K562 (cell line): ENCODE measurements at regions not wholly inside any gene's neighbourhood (a gene's known extent, or its start where the extent isn't known, plus 50 kb on each side); places are given as distances from the start of the nearest gene placed in this dataset.

Experiments
- ATAC-seq: fragments of 200-7000 bp; cut with Tn5 transposase; 3 replicates; pipeline ENCODE4 v1.9.1; 2020; ENCODE audit warnings: moderate library complexity
- BruUV-seq: library from RNA; stranded (reverse); fragments of 400-500 nt; replicated peaks from 2 replicates; lab custom pipeline; 2021; lab: Mats Ljungman, UMichigan
- CTCF ChIA-PET: fragments of 300-600 bp; formaldehyde crosslinking; extraction: SDS; loops from one replicate; lab custom pipeline; 2021; ENCODE audit warnings: low intra/inter-chr PET ratio; lab: Yijun Ruan, JAX
- POLR2A ChIA-PET: fragments of 300-600, 350-650 bp; sonication (Branson Sonifier 250); formaldehyde crosslinking; extraction: SDS; loops from one replicate; lab custom pipeline; 2021; ENCODE audit warnings: antibody characterized with exemption, inconsistent platforms; lab: Yijun Ruan, JAX
- DNase-seq, 4 experiments: peaks; one replicate each; pipeline versions ENCODE4 v3.0.0 to v3.0.0-alpha.2; 2011 to 2018; ENCODE audit warnings: low spot score in 3 of 4, mixed read lengths in 3 of 4; ENCODE audit errors: extremely low read depth in 1 of 4
- FAIRE-seq: peaks from 2 replicates; lab custom pipeline; 2011; peaks lifted over from hg19 to GRCh38; lab: Jason Lieb, UNC
- H2AFZ ChIP-seq: 2 replicates; pipeline ENCODE4 v1.6.0; 2011; ENCODE audit warnings: low read depth, low read length, control low read depth, inconsistent platforms
- H3K27ac ChIP-seq: fragments of 200-600 bp; 3 replicates; pipeline ENCODE4 v1.8.0; 2011; ENCODE audit warnings: low read depth, mild to moderate bottlenecking, control low read depth, inconsistent platforms, low read length, moderate library complexity, mixed read lengths; ENCODE audit errors: extremely low read depth
- H3K27me3 ChIP-seq, 2 experiments: fragments of 300-600 bp in 1 of 2; 2 replicates in 1 of 2; 3 replicates in 1 of 2; pipeline versions ENCODE4 v1.6.0 to v1.8.0; 2011; ENCODE audit warnings: inconsistent platforms in 2 of 2, low read length in 2 of 2, mild to moderate bottlenecking in 1 of 2, mixed read lengths in 1 of 2, moderate library complexity in 1 of 2; ENCODE audit not compliant: control insufficient read depth in 2 of 2, insufficient read depth in 2 of 2
- H3K36me3 ChIP-seq: fragments of 300-600 bp; 3 replicates; pipeline ENCODE4 v1.8.0; 2011; ENCODE audit warnings: mild to moderate bottlenecking, low read length, inconsistent platforms; ENCODE audit not compliant: control insufficient read depth, insufficient read depth
- H3K4me1 ChIP-seq, 2 experiments: fragments of 200-600 bp in 1 of 2; replicated peaks in 1 of 2; 2 replicates in 1 of 2; 3 replicates in 1 of 2; pipeline versions ENCODE4 v1.5.1 to v1.8.0; 2011; ENCODE audit warnings: inconsistent platforms in 2 of 2, low read length in 2 of 2, mild to moderate bottlenecking in 1 of 2, mixed read lengths in 1 of 2, moderate library complexity in 1 of 2; ENCODE audit not compliant: control insufficient read depth in 2 of 2, insufficient read depth in 2 of 2
- H3K4me2 ChIP-seq: 2 replicates; pipeline ENCODE4 v1.6.1; 2011; ENCODE audit warnings: low read length, control low read depth, inconsistent platforms, mixed read lengths; ENCODE audit not compliant: insufficient read depth
- H3K4me3 ChIP-seq: fragments of 200-600 bp; sonication (generic), shearing (Covaris generic); 2 replicates; pipeline ENCODE4 v1.5.1; 2016; ENCODE audit warnings: control low read depth, inconsistent platforms
- H3K79me2 ChIP-seq: fragments of 200-600 bp; 3 replicates; pipeline ENCODE4 v1.8.0; 2011; ENCODE audit warnings: low read length, inconsistent platforms; ENCODE audit not compliant: control insufficient read depth, insufficient read depth
- H3K9ac ChIP-seq, 2 experiments: 2 replicates each; pipeline versions ENCODE4 v1.6.0 to v1.6.1; 2011; ENCODE audit warnings: low read depth in 2 of 2, low read length in 2 of 2, control low read depth in 1 of 2, inconsistent platforms in 1 of 2, mild to moderate bottlenecking in 1 of 2, mixed read lengths in 1 of 2; ENCODE audit not compliant: insufficient read depth in 1 of 2
- H3K9me1 ChIP-seq: one replicate; pipeline ENCODE4 v1.6.0; 2011; ENCODE audit warnings: inconsistent platforms, mild to moderate bottlenecking, low read length, moderate library complexity; ENCODE audit not compliant: control insufficient read depth, insufficient read depth
- H3K9me3 ChIP-seq: replicated peaks from 2 replicates; pipeline ENCODE4 v1.5.1; 2011; ENCODE audit warnings: low read depth, low read length, inconsistent platforms; ENCODE audit not compliant: control insufficient read depth, insufficient read depth
- H4K20me1 ChIP-seq: replicated peaks from 2 replicates; pipeline ENCODE4 v1.6.1; 2011; ENCODE audit warnings: low read length, inconsistent platforms, mixed read lengths; ENCODE audit not compliant: control insufficient read depth, insufficient read depth
- ZNF830 ChIP-seq: fragments of 250-450 bp; sonication (Bioruptor Pico); IDR thresholded peaks from 2 replicates; pipeline ENCODE4 v1.5.0; 2021; ENCODE audit warnings: mild to moderate bottlenecking
- WGBS: fragments of 100-300 bp; shearing (Covaris generic); methylation state at CpG from one replicate; pipeline ENCODE4 v1.1.6; 2016; ENCODE audit warnings: low coverage, mixed read lengths; ENCODE audit not compliant: insufficient coverage; ENCODE audit errors: missing lambda C conversion rate; 5-methylcytosine and 5-hydroxymethylcytosine counted together
- in situ Hi-C: fragments of 300-500 bp; cut with MboI; formaldehyde crosslinking; loops from 4 replicates; pipeline ENCODE4 v1.15.0; 2018; ENCODE audit warnings: inconsistent platforms, mixed read lengths
- intact Hi-C: fragments of 100-400 bp; cut with micrococcal nuclease; formaldehyde crosslinking; loops from 2 replicates; pipeline ENCODE4 v1.14.2; 2022
- TF ChIP-seq, protein P1 (sequence below): fragments of 200-800 bp; sonication (Bioruptor generic); IDR thresholded peaks from 2 replicates; pipeline ENCODE4 v1.6.1; 2017; ENCODE audit warnings: missing genetic modification characterization, missing compliant biosample characterization

DNA sequence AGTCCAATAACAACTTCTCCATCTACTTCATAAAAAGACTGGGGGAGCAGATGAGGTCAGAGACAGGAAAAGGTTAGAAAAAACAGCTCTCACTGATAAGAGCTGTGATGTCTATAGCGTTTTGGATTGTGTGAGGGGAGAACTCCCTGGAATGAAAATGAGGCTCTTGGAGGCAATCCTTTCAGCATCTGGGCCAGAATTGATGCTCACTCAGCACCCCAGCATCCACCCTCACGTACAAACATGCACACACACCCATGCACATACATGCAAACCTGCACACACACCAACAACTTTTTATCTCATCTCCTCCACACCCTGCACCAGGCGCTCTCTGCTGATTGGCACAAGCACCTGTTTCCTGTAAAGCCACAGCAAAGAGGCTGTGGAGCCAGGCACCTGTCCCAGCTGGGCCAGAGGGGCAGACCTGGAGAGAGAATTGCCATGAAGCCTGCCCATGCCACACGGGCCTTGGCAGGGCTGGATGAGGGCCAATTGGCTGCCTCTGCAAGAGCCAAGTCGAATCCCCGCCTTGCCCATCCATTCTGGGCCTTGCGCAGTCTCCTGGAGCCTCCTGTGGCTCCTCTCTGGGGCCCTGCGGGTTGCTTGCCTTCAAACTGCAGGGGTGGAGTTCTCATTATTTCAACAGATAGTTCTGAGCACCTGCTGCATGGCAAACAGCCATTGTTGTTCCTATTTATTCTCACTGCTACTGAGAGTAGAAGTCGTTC is 53.1 kb downstream of the SYNE3 start:
- Histone ChIP-seq H3K27ac (no peak overlapping the region), H3K27me3 (peaks cover 10 to 30% of the 10 kb centered on the region in 2 experiments; a peak in 4 of 5 replicates), H3K4me1 (peaks cover 0 to 4% of the 10 kb centered on the region in 2 experiments; a peak in 1 of 5 replicates), H3K9ac (no peak overlapping the region), H4K20me1 (no peaks in the 10 kb centered on the region), H3K9me1 (no peaks in the 10 kb centered on the region), H3K4me3 (no peak overlapping the region), H3K79me2 (no peaks in the 10 kb centered on the region), H3K36me3 (no peaks in the 10 kb centered on the region), H3K9me3 (no peaks in the 10 kb centered on the region), H3K4me2 (no peak overlapping the region), H2AFZ (no peak overlapping the region)
- DNase-seq = no peak
- no peak for ATAC-seq
- in situ Hi-C loops (no loop called here), intact Hi-C loops (no loop called here)
- BruUV-seq = no TSS peak
- 3% methylated on average over 7 of the region's 9 CpGs for whole genome bisulfite sequencing
- CTCF ChIA-PET = interaction anchor here (0.6 kb wide), 1 partner anchor 44 kb away, joined by 3 read pairs; no protein-coding TSS in a partner anchor
- no peak for TF ChIP-seq ZNF830 (CRISPR knock-in tag)
- TF ChIP-seq, protein P1, sequence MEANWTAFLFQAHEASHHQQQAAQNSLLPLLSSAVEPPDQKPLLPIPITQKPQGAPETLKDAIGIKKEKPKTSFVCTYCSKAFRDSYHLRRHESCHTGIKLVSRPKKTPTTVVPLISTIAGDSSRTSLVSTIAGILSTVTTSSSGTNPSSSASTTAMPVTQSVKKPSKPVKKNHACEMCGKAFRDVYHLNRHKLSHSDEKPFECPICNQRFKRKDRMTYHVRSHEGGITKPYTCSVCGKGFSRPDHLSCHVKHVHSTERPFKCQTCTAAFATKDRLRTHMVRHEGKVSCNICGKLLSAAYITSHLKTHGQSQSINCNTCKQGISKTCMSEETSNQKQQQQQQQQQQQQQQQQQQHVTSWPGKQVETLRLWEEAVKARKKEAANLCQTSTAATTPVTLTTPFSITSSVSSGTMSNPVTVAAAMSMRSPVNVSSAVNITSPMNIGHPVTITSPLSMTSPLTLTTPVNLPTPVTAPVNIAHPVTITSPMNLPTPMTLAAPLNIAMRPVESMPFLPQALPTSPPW (CRISPR knock-in tag) = peak; percentile 37; the same call in 1 of the 2 replicates
- no peak for FAIRE-seq
- POLR2A ChIA-PET = interaction anchor here (0.6 to 0.7 kb wide), 3 partner anchors 16 to 182 kb away, joined by 3 to 5 read pairs (median 4); no protein-coding TSS in a partner anchor
